Testis (tissue), 2 donors: ENCODE measurements at regions not wholly inside any gene's neighbourhood (a gene's known extent, or its start where the extent isn't known, plus 50 kb on each side); places are given as distances from the start of the nearest gene placed in this dataset.

Experiments
- CTCF ChIP-seq, 3 experiments: fragments of 450-650 bp in 2 of 3; fragments of 200-600 bp in 1 of 3; sonication (generic) in 1 of 3; IDR thresholded peaks; one replicate each; pipeline ENCODE4 v1.5.1; 2016 to 2019; ENCODE audit warnings: antibody characterized with exemption in 3 of 3, mild to moderate bottlenecking in 2 of 3, moderate library complexity in 1 of 3
- POLR2A ChIP-seq: fragments of 450-650 bp; IDR thresholded peaks from one replicate; pipeline ENCODE4 v1.6.1; 2017; ENCODE audit warnings: antibody characterized with exemption, mild to moderate bottlenecking, moderate library complexity

GRCh38 chr4:111113591-111113990 lies 490.7 kb upstream of the PITX2 start:
- no peak for TF ChIP-seq POLR2A
- TF ChIP-seq CTCF (IDR thresholded peaks at IDR 0.05), result no peak
